ENCODE measurements at regions not wholly inside any gene's neighbourhood (a gene's known extent, or its start where the extent isn't known, plus 50 kb on each side); places are given as distances from the start of the nearest gene placed in this dataset.

DNA sequence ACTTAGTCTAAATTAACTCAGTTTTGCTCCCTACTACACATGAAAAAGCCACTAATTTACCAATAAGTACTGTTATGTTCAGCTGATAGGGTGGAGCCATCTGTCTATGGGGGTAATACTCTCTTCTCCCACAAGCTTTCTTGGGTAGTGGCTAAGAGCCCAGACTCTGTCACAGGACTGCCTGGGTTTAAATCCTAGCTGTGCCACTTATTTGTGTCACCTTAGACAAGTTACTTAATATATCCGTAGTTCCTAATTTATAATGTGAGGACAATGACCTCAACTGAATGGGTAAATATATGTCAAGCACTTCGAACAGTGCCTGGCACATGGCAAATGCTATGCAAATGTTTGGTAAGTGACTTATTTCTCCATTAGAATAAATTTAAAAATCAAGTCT is 185.6 kb downstream of the DACT1 start:
- Histone ChIP-seq H3K4me1 (ENCODE audit: insufficient read depth, insufficient read length) (no peaks in the 10 kb centered on the region), H3K9me3 (ENCODE audit: insufficient read depth, low read length) (peaks cover 18% of the 10 kb centered on the region), H3K36me3 (ENCODE audit: insufficient read depth, insufficient read length, low read length) (no peaks in the 10 kb centered on the region), H3K4me3 (ENCODE audit: insufficient read length, low read depth) (no peak overlapping the region), H3K27me3 (ENCODE audit: insufficient read depth, insufficient read length) (no peaks in the 10 kb centered on the region), H3K9ac (ENCODE audit: insufficient read length, low read depth) (no peak overlapping the region)
- no peak for DNase-seq (ENCODE audit: low read depth, low spot score)
- TF ChIP-seq YY1 (IDR thresholded peaks at IDR 0.05; ENCODE audit: insufficient read depth, insufficient read length) (no peak), SUZ12 (IDR thresholded peaks at IDR 0.05; ENCODE audit: extremely low read depth, insufficient read depth, insufficient read length) (no peak), ZNF274 (IDR thresholded peaks at IDR 0.05; ENCODE audit: low read depth, low read length) (no peak)

DNA sequence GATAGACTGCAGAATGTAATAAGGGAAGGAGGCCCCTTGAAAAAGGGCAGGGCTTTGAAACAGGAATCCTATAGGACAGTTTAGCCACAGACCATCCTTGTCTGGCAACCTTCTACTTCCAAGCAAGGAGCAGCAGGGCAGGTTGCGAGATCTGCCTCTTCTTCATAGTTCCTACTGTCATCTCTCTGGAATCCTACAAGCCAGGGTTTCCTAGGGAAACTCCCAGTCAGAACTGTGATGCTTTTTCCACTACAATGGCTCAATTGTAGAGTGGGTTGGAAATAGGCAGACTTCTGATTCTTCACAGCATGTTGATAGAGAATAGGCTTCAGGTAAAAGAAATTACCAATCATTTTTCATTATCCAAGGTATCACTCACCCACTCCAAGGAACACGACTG is 186.3 kb downstream of the DACT1 start:
- TF ChIP-seq SUZ12 (IDR thresholded peaks at IDR 0.05; ENCODE audit: extremely low read depth, insufficient read depth, insufficient read length) = no peak
- TF ChIP-seq YY1 (IDR thresholded peaks at IDR 0.05; ENCODE audit: insufficient read depth, insufficient read length) = no peak
- no peak for TF ChIP-seq ZNF274 (IDR thresholded peaks at IDR 0.05; ENCODE audit: low read depth, low read length)

DNA sequence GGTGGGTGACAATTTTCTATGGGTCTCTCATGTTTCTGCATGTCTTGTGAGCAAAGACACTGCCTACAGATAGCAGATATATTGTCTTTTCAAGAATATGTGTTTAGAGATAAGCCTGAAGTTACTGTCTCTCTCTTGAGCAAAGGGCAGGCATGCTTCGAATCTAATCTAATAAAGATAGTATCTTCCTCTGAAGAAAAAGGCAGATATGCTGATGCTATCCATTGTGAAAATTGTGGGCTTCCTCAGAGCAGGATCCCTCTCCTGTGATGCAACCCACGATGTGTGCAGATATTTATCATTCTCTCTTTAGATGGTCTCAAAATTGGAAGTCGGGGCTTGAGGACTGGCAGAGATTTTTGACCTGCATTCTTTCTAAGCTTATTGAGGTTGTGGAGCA is 187.0 kb downstream of the DACT1 start:
- peaks cover 21% of the 10 kb centered on the region for H3K9me3 ChIP-seq (ENCODE audit: insufficient read depth, low read length)
- H3K4me3 ChIP-seq (ENCODE audit: insufficient read length, low read depth) = no peak overlapping the region
- H3K27me3 ChIP-seq (ENCODE audit: insufficient read depth, insufficient read length) = no peaks in the 10 kb centered on the region
- H3K9ac ChIP-seq (ENCODE audit: insufficient read length, low read depth) = no peak overlapping the region
- no peaks in the 10 kb centered on the region for H3K36me3 ChIP-seq (ENCODE audit: insufficient read depth, insufficient read length, low read length)
- TF ChIP-seq YY1 (IDR thresholded peaks at IDR 0.05; ENCODE audit: insufficient read depth, insufficient read length) = no peak
- no peak for TF ChIP-seq SUZ12 (IDR thresholded peaks at IDR 0.05; ENCODE audit: extremely low read depth, insufficient read depth, insufficient read length)
- no peak for TF ChIP-seq ZNF274 (IDR thresholded peaks at IDR 0.05; ENCODE audit: low read depth, low read length)
- H3K4me1 ChIP-seq (ENCODE audit: insufficient read depth, insufficient read length) = no peaks in the 10 kb centered on the region
- no peak for DNase-seq (ENCODE audit: low read depth, low spot score)

More for the DNA sequence above, 186.3 kb downstream of the DACT1 start:
- no peak for DNase-seq (ENCODE audit: low read depth, low spot score)
- Histone ChIP-seq H3K9me3 (ENCODE audit: insufficient read depth, low read length) (peaks cover 21% of the 10 kb centered on the region), H3K9ac (ENCODE audit: insufficient read length, low read depth) (no peak overlapping the region), H3K4me3 (ENCODE audit: insufficient read length, low read depth) (no peak overlapping the region), H3K36me3 (ENCODE audit: insufficient read depth, insufficient read length, low read length) (no peaks in the 10 kb centered on the region), H3K4me1 (ENCODE audit: insufficient read depth, insufficient read length) (no peaks in the 10 kb centered on the region), H3K27me3 (ENCODE audit: insufficient read depth, insufficient read length) (no peaks in the 10 kb centered on the region)

DNA sequence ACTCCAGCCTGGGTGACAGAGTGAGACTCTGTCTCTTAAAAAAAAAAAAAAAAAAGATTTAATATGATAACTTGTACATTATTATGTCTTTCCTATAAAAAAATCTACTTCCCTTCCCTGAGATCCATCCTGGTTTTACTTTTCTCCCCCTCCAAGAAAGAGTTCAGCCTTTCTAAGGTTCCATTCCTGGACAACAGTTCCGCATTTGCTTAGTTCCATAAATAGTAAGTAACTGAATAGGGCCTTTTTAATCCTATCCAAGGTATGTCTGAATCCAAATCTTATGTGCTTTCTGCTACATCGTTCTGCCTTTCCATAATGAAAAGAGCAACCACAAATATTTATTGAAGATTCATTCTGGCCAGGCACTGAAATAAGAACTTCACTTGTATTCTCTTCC is 187.8 kb downstream of the DACT1 start:
- no peak for DNase-seq (ENCODE audit: low read depth, low spot score)

DNA sequence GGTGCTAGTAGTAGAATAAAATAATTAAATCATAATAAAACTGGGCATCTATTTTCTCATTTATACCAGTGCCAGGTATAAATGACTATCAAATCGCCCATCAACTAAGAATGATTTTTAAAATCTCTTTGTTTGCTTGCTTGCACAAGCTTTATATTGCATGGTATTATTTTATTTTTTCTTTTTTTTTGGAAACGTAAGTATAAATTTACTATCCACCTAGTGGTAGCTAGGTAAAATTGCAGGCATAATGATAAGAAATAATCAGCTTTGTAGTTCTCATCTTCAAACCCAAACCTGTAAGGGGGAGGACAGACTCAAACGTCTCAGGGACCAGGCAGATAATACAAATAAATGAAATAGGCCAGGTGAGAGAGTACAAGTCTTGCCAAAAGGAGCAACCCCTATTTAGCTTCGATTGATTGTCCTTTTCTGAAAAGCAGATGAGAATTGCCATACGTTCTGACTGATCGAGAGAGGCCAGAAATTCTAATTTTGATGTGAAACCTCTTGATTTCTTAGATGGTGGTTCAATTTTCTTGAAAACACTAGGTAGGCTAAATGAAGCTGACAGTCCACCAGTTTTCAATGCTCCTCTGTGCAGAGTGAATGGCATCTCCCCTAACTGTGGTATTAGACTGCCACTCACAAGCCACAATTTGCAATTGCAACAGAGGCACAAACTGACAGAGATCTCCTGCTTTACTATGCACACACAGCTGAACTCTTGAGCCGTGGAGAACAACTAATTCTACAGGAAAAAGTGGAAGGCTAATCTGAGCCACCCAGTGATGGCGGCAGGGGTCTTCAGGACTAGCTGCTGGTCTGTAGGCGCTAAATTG is 189.3 kb downstream of the DACT1 start:
- Histone ChIP-seq H3K9me3 (ENCODE audit: insufficient read depth, low read length) (peaks cover 21% of the 10 kb centered on the region), H3K36me3 (ENCODE audit: insufficient read depth, insufficient read length, low read length) (no peaks in the 10 kb centered on the region), H3K4me3 (ENCODE audit: insufficient read length, low read depth) (no peak overlapping the region), H3K4me1 (ENCODE audit: insufficient read depth, insufficient read length) (no peaks in the 10 kb centered on the region), H3K9ac (ENCODE audit: insufficient read length, low read depth) (no peak overlapping the region), H3K27me3 (ENCODE audit: insufficient read depth, insufficient read length) (no peaks in the 10 kb centered on the region)
- no peak for DNase-seq (ENCODE audit: low read depth, low spot score)
- TF ChIP-seq ZNF274 (IDR thresholded peaks at IDR 0.05; ENCODE audit: low read depth, low read length) (no peak), SUZ12 (IDR thresholded peaks at IDR 0.05; ENCODE audit: extremely low read depth, insufficient read depth, insufficient read length) (no peak), YY1 (IDR thresholded peaks at IDR 0.05; ENCODE audit: insufficient read depth, insufficient read length) (no peak)

More for the DNA sequence above, 187.8 kb downstream of the DACT1 start:
- peaks cover 21% of the 10 kb centered on the region for H3K9me3 ChIP-seq (ENCODE audit: insufficient read depth, low read length)
- H3K9ac ChIP-seq (ENCODE audit: insufficient read length, low read depth) = no peak overlapping the region
- no peaks in the 10 kb centered on the region for H3K4me1 ChIP-seq (ENCODE audit: insufficient read depth, insufficient read length)
- H3K4me3 ChIP-seq (ENCODE audit: insufficient read length, low read depth) = no peak overlapping the region
- TF ChIP-seq SUZ12 (IDR thresholded peaks at IDR 0.05; ENCODE audit: extremely low read depth, insufficient read depth, insufficient read length) = no peak
- TF ChIP-seq YY1 (IDR thresholded peaks at IDR 0.05; ENCODE audit: insufficient read depth, insufficient read length) = no peak
- TF ChIP-seq ZNF274 (IDR thresholded peaks at IDR 0.05; ENCODE audit: low read depth, low read length) = no peak
- H3K36me3 ChIP-seq (ENCODE audit: insufficient read depth, insufficient read length, low read length) = no peaks in the 10 kb centered on the region
- no peaks in the 10 kb centered on the region for H3K27me3 ChIP-seq (ENCODE audit: insufficient read depth, insufficient read length)

DNA sequence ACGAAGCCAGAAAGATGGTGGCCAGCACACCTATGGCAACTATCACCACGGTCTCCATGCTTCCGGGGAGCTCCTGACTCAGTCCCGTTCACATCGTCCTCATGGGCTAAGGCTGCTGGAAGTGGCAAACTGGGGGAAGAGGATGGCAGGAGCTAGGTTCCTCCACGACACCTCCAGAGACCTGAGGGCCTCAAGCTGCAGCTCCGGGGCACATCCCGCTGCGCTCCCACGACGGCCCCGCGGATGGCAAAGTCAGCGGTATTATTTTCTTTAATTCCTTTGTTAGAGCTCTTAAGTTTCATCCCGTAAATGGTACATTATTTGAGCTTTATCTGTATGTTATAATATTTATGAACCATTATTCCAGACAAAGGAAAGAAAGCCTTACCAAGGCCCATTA is 190.5 kb downstream of the DACT1 start:
- Histone ChIP-seq H3K9ac (ENCODE audit: insufficient read length, low read depth) (no peak overlapping the region), H3K9me3 (ENCODE audit: insufficient read depth, low read length) (peaks cover 24% of the 10 kb centered on the region), H3K27me3 (ENCODE audit: insufficient read depth, insufficient read length) (no peaks in the 10 kb centered on the region), H3K4me1 (ENCODE audit: insufficient read depth, insufficient read length) (no peaks in the 10 kb centered on the region), H3K4me3 (ENCODE audit: insufficient read length, low read depth) (no peak overlapping the region), H3K36me3 (ENCODE audit: insufficient read depth, insufficient read length, low read length) (no peaks in the 10 kb centered on the region)
- TF ChIP-seq YY1 (IDR thresholded peaks at IDR 0.05; ENCODE audit: insufficient read depth, insufficient read length) (no peak), ZNF274 (IDR thresholded peaks at IDR 0.05; ENCODE audit: low read depth, low read length) (no peak), SUZ12 (IDR thresholded peaks at IDR 0.05; ENCODE audit: extremely low read depth, insufficient read depth, insufficient read length) (no peak)
- DNase-seq (ENCODE audit: low read depth, low spot score) = no peak

DNA sequence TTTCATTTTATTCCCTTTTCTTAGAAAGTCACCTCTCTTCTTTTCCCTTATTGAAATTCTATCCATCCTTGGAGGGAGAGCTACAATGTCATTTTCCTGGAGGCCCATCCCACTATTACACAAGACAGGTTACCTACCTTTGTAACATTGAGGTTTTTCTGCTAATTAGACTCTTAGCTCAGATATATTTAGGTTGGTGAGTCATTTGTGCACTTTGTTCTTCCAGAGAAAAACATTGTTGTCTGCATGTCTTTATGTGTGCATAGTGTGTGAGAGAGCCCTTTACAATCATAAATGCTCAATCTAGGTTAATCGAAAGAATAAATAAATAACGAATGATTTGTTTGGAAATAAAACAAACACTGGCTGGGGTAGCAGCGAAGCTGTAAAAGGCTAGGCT is 191.8 kb downstream of the DACT1 start:
- Histone ChIP-seq H3K4me3 (ENCODE audit: insufficient read length, low read depth) (no peak overlapping the region), H3K27me3 (ENCODE audit: insufficient read depth, insufficient read length) (no peaks in the 10 kb centered on the region), H3K9me3 (ENCODE audit: insufficient read depth, low read length) (peaks cover 36% of the 10 kb centered on the region), H3K4me1 (ENCODE audit: insufficient read depth, insufficient read length) (no peaks in the 10 kb centered on the region), H3K9ac (ENCODE audit: insufficient read length, low read depth) (no peak overlapping the region), H3K36me3 (ENCODE audit: insufficient read depth, insufficient read length, low read length) (no peaks in the 10 kb centered on the region)
- no peak for TF ChIP-seq YY1 (IDR thresholded peaks at IDR 0.05; ENCODE audit: insufficient read depth, insufficient read length)
- TF ChIP-seq ZNF274 (IDR thresholded peaks at IDR 0.05; ENCODE audit: low read depth, low read length) = no peak
- TF ChIP-seq SUZ12 (IDR thresholded peaks at IDR 0.05; ENCODE audit: extremely low read depth, insufficient read depth, insufficient read length) = no peak
- DNase-seq (ENCODE audit: low read depth, low spot score) = no peak

All from NT2/D1 (cell line).